ENCODE measurements at regions not wholly inside any gene's neighbourhood (a gene's known extent, or its start where the extent isn't known, plus 50 kb on each side); places are given as distances from the start of the nearest gene placed in this dataset.

- intact Hi-C loops (cut with DNase I; ENCODE audit: low total_unique reads): no loop called here
- DNase-seq: no peak
- Histone ChIP-seq H3K9me3 (no peaks in the 10 kb centered on the region), H3K27me3 (no peaks in the 10 kb centered on the region), H3K27ac (no peak overlapping the region), H3K4me1 (no peaks in the 10 kb centered on the region), H3K4me3 (no peak overlapping the region), H3K36me3 (no peaks in the 10 kb centered on the region)
- TF ChIP-seq POLR2AphosphoS5 (IDR thresholded peaks at IDR 0.05) (no peak), EP300 (IDR thresholded peaks at IDR 0.05; ENCODE audit: low read depth) (no peak), CTCF (IDR thresholded peaks at IDR 0.05) (no peak), POLR2A (IDR thresholded peaks at IDR 0.05) (no peak)
- 57 to 73% methylated on average over 4 of the region's 4 CpGs for WGBS, 2 donors (ENCODE audit: low coverage in 1 of 2)
- in situ Hi-C loops (cut with MboI; ENCODE audit: low pct_ligation_motif_present in 1 of 4, low pct_unique_long_range_greater_than_20kb in 1 of 4, low sequenced_read_pairs in 3 of 4): no loop called here
Measured at GRCh38 chr3:117695871-117696645, 986.5 kb downstream of the TUSC7 start.

GRCh38 chr3:117696851-117697407 is 987.4 kb downstream of the TUSC7 start:
- TF ChIP-seq POLR2AphosphoS5 (IDR thresholded peaks at IDR 0.05): no peak
- no peak for TF ChIP-seq CTCF (IDR thresholded peaks at IDR 0.05)
- no peak for TF ChIP-seq EP300 (IDR thresholded peaks at IDR 0.05; ENCODE audit: low read depth)
- TF ChIP-seq POLR2A (IDR thresholded peaks at IDR 0.05): no peak
- DNase-seq: no peak
- Histone ChIP-seq H3K36me3 (no peaks in the 10 kb centered on the region), H3K27me3 (no peaks in the 10 kb centered on the region), H3K9me3 (no peaks in the 10 kb centered on the region), H3K4me1 (no peaks in the 10 kb centered on the region), H3K4me3 (no peak overlapping the region), H3K27ac (no peak overlapping the region)
- in situ Hi-C loops (cut with MboI; ENCODE audit: low pct_ligation_motif_present in 1 of 4, low pct_unique_long_range_greater_than_20kb in 1 of 4, low sequenced_read_pairs in 3 of 4): no loop called here
- intact Hi-C loops (cut with DNase I; ENCODE audit: low total_unique reads): no loop called here
- 82 to 96% methylated on average over 5 of the region's 5 CpGs for WGBS, 2 donors (ENCODE audit: low coverage in 1 of 2)

GRCh38 chr3:117699058-117699457 is 989.5 kb downstream of the TUSC7 start:
- intact Hi-C loops (cut with DNase I; ENCODE audit: low total_unique reads): no loop called here
- DNase-seq: no peak
- in situ Hi-C loops (cut with MboI; ENCODE audit: low pct_ligation_motif_present in 1 of 4, low pct_unique_long_range_greater_than_20kb in 1 of 4, low sequenced_read_pairs in 3 of 4): no loop called here
- H3K4me1 ChIP-seq: no peaks in the 10 kb centered on the region
- H3K9me3 ChIP-seq: no peaks in the 10 kb centered on the region
- TF ChIP-seq EP300 (IDR thresholded peaks at IDR 0.05; ENCODE audit: low read depth): no peak
- no peak for TF ChIP-seq POLR2A (IDR thresholded peaks at IDR 0.05)
- TF ChIP-seq POLR2AphosphoS5 (IDR thresholded peaks at IDR 0.05): no peak
- 85 to 88% methylated on average over 2 of the region's 2 CpGs for WGBS, 2 donors (ENCODE audit: low coverage in 1 of 2)
- no peak overlapping the region for H3K4me3 ChIP-seq
- no peaks in the 10 kb centered on the region for H3K36me3 ChIP-seq
- no peaks in the 10 kb centered on the region for H3K27me3 ChIP-seq
- no peak overlapping the region for H3K27ac ChIP-seq

GRCh38 chr3:117700573-117701360 is 991.2 kb downstream of the TUSC7 start:
- in situ Hi-C loops (cut with MboI; ENCODE audit: low pct_ligation_motif_present in 1 of 4, low pct_unique_long_range_greater_than_20kb in 1 of 4, low sequenced_read_pairs in 3 of 4) (loop anchor here in 1 of 4 donors (25.0 kb wide), 2 partner anchors 88 to 688 kb away; no protein-coding TSS in a partner anchor), intact Hi-C loops (cut with DNase I; ENCODE audit: low total_unique reads) (no loop called here)
- no peak for TF ChIP-seq POLR2AphosphoS5 (IDR thresholded peaks at IDR 0.05)
- no peak for TF ChIP-seq EP300 (IDR thresholded peaks at IDR 0.05; ENCODE audit: low read depth)
- TF ChIP-seq CTCF (IDR thresholded peaks at IDR 0.05): no peak
- TF ChIP-seq POLR2A (IDR thresholded peaks at IDR 0.05): no peak
- 64 to 72% methylated on average over 5 to 6 of the region's 6 CpGs for WGBS, 2 donors (ENCODE audit: low coverage in 1 of 2)
- DNase-seq: no peak
- H3K4me1 ChIP-seq: peaks cover 0 to under 1% (median 0%) of the 10 kb centered on the region in 4 donors
- H3K36me3 ChIP-seq: no peaks in the 10 kb centered on the region
- no peak overlapping the region for H3K4me3 ChIP-seq
- no peaks in the 10 kb centered on the region for H3K27me3 ChIP-seq
- H3K27ac ChIP-seq: no peak overlapping the region
- no peaks in the 10 kb centered on the region for H3K9me3 ChIP-seq

All from transverse colon (tissue), 4 donors.